ENCODE measurements at regions not wholly inside any gene's neighbourhood (a gene's known extent, or its start where the extent isn't known, plus 50 kb on each side); places are given as distances from the start of the nearest gene placed in this dataset.

DNA sequence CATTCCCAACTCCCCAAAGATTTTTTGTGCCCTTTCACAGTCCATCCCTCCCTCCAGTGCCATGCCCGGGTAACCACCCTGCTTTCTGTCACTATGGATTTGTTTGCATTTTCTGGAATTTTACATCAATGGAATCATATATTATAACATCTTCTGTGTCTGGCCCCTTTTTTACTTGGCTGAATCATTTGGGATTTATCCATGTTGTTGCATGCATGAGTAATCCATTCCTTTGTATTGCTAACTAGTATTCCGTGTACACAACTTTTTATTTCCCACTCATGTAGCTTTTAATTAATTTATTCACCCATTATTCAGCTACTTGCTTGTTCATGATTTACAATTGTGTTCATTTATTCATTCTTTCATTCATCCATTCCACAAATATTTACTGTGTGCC, 94.1 kb downstream of the FGF18 start:
- TF ChIP-seq, protein P1, sequence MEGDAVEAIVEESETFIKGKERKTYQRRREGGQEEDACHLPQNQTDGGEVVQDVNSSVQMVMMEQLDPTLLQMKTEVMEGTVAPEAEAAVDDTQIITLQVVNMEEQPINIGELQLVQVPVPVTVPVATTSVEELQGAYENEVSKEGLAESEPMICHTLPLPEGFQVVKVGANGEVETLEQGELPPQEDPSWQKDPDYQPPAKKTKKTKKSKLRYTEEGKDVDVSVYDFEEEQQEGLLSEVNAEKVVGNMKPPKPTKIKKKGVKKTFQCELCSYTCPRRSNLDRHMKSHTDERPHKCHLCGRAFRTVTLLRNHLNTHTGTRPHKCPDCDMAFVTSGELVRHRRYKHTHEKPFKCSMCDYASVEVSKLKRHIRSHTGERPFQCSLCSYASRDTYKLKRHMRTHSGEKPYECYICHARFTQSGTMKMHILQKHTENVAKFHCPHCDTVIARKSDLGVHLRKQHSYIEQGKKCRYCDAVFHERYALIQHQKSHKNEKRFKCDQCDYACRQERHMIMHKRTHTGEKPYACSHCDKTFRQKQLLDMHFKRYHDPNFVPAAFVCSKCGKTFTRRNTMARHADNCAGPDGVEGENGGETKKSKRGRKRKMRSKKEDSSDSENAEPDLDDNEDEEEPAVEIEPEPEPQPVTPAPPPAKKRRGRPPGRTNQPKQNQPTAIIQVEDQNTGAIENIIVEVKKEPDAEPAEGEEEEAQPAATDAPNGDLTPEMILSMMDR (IDR thresholded peaks at IDR 0.05), result no peak
- no peak for TF ChIP-seq EZH2 (IDR thresholded peaks at IDR 0.05)

Measured in neural progenitor cell (in vitro differentiated cells).